ENCODE measurements at regions not wholly inside any gene's neighbourhood (a gene's known extent, or its start where the extent isn't known, plus 50 kb on each side); places are given as distances from the start of the nearest gene placed in this dataset.
"Not testable (repeated sequence)": the region's sequence is repeated elsewhere in the genome, so short reads cannot be mapped to it uniquely, and the experiment has no call there.

GRCh38 chr4:128758314-128758922 is 51.1 kb upstream of the JADE1 start:
- no peak for ATAC-seq (ENCODE audit: low FRiP score)
- no peak for TF ChIP-seq CTCF (IDR thresholded peaks at IDR 0.05)

GRCh38 chr4:128757712-128758111 is 51.8 kb upstream of the JADE1 start:
- TF ChIP-seq CTCF (IDR thresholded peaks at IDR 0.05): no peak
- ATAC-seq (ENCODE audit: low FRiP score): no peak
- DNase-seq (ENCODE audit: low spot score): no peak

More at GRCh38 chr4:128758314-128758922, 51.1 kb upstream of the JADE1 start:
- DNase-seq (ENCODE audit: low spot score): no peak

- no peak for TF ChIP-seq CTCF (IDR thresholded peaks at IDR 0.05)
- DNase-seq (ENCODE audit: low spot score) (no peak), ATAC-seq (ENCODE audit: low FRiP score) (no peak)
Observed at GRCh38 chr4:128751354-128751753, 58.1 kb upstream of the JADE1 start.

GRCh38 chr4:128741748-128742147 is 67.8 kb upstream of the JADE1 start:
- not testable (repeated sequence) for ATAC-seq (ENCODE audit: low FRiP score); DNase-seq (ENCODE audit: low spot score)

GRCh38 chr4:128737098-128737513 is 72.4 kb upstream of the JADE1 start:
- no peak for TF ChIP-seq CTCF (IDR thresholded peaks at IDR 0.05)
- ATAC-seq (ENCODE audit: low FRiP score) (no peak), DNase-seq (ENCODE audit: low spot score) (no peak)

- DNase-seq (ENCODE audit: low spot score) (no peak), ATAC-seq (ENCODE audit: low FRiP score) (no peak)
- TF ChIP-seq CTCF (IDR thresholded peaks at IDR 0.05): no peak
Observed at GRCh38 chr4:128735714-128736113, 73.8 kb upstream of the JADE1 start.

- ATAC-seq (ENCODE audit: low FRiP score) (no peak), DNase-seq (ENCODE audit: low spot score) (no peak)
Observed at GRCh38 chr4:128728190-128728589, 81.3 kb upstream of the JADE1 start.

More at GRCh38 chr4:128728190-128728589, 81.3 kb upstream of the JADE1 start:
- no peak for TF ChIP-seq CTCF (IDR thresholded peaks at IDR 0.05)

Data from omental fat pad (tissue), 3 donors.